ENCODE measurements at regions not wholly inside any gene's neighbourhood (a gene's known extent, or its start where the extent isn't known, plus 50 kb on each side); places are given as distances from the start of the nearest gene placed in this dataset.

DNA sequence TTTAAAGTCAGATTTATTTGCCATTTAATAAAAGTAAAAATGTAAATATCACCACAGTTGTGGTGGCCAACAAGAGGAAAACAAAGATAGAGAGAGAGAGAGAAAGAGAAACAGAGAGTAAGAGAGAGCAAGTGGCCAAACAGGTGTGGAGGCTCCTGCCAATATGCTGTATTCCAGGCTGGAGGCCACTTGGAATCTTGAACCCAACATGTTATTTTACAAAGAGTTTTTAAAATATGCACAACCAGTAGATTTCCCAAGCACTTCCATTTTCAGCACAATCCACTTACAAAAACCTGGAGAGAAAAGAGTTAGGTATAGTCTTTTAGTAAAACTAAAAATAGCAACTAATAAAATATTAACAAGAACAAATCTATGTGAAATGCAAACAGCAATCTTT lies 1323.1 kb upstream of the CITED2 start:
- Histone ChIP-seq H3K36me3 (ENCODE audit: control insufficient read depth in 1 of 2, insufficient read depth in 2 of 2, low read depth in 1 of 2, low read length in 2 of 2) (no peaks in the 10 kb centered on the region), H2BK15ac (ENCODE audit: low read depth, poor library complexity, severe bottlenecking) (no peak overlapping the region), H2BK5ac (ENCODE audit: low read depth, low read length, poor library complexity, severe bottlenecking) (no peak overlapping the region), H3K23ac (ENCODE audit: low read length in 2 of 2) (no peak overlapping the region), H3K18ac (ENCODE audit: low read depth in 1 of 2, low read length in 2 of 2) (no peak overlapping the region), H2BK120ac (ENCODE audit: low read depth, low read length) (no peak overlapping the region), H3K4me1 (ENCODE audit: control insufficient read depth, insufficient read depth, low read depth, low read length) (no peaks in the 10 kb centered on the region), H2AFZ (ENCODE audit: low read depth, low read length) (no peak overlapping the region), H3K27ac (ENCODE audit: low read length, poor library complexity, severe bottlenecking) (no peak overlapping the region), H4K91ac (ENCODE audit: low read length) (no peak overlapping the region), H3K27me3 (ENCODE audit: control insufficient read depth in 1 of 2, insufficient read depth in 1 of 2, low read length in 2 of 2) (no peaks in the 10 kb centered on the region), H3K4me2 (ENCODE audit: low read length, poor library complexity, severe bottlenecking) (no peak overlapping the region), H2BK12ac (ENCODE audit: low read length in 2 of 2) (no peak overlapping the region), H4K8ac (ENCODE audit: low read length) (no peak overlapping the region), H3K4me3 (ENCODE audit: insufficient read depth in 1 of 2, low read depth in 1 of 2, low read length in 2 of 2) (no peak overlapping the region), H2AK5ac (ENCODE audit: low read length, severe bottlenecking) (no peak overlapping the region), H3K14ac (ENCODE audit: low read length in 2 of 2) (no peak overlapping the region), H3K79me1 (replicated peaks; ENCODE audit: low read length, poor library complexity, severe bottlenecking) (no peaks in the 10 kb centered on the region), H3K9ac (ENCODE audit: low read length) (no peak overlapping the region), H3K4ac (ENCODE audit: low read depth in 1 of 2, low read length in 2 of 2) (no peak overlapping the region), H3K9me3 (ENCODE audit: control insufficient read depth, low read length) (peaks cover 14% of the 10 kb centered on the region)
- no peak for DNase-seq

DNA sequence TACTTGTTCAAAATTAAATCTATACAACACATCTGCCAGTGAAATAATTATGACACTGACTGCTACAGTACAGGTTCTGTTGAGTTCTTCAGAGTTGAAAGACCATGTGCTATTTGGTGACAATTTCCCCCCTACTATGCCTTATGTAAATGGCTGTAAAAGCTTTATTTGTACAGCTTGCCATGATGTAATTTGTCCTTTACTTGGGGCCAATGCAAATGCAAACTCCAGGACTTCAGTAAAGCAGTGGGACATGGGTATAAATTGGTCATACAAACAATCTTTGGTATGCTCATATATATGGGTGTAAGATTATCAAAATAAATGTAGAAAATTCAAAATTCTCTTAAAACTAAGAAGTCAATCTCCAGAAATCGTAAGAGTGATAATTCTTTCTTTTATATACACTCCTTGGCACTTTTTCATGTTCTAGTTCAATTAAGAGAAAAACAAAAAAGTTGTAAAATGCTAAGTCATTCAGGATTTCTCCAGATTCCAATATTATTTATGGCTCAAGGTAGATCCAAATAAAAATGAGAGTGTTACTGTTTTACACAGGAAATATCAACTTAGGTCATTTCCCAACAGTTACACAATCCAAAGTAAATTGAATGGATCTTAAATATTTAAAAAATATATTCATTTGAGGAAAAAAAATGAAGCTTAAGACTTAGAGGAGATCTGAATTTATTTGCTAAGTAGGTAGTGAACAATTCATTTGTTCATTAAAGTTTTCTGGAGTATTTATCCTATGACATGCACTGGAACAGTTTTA lies 1310.5 kb upstream of the CITED2 start:
- no peak overlapping the region for H3K4me2 ChIP-seq (ENCODE audit: low read length, poor library complexity, severe bottlenecking)
- H2BK12ac ChIP-seq (ENCODE audit: low read length in 2 of 2): no peak overlapping the region
- H3K9ac ChIP-seq (ENCODE audit: low read length): no peak overlapping the region
- no peak overlapping the region for H3K23ac ChIP-seq (ENCODE audit: low read length in 2 of 2)
- no peaks in the 10 kb centered on the region for H3K79me1 ChIP-seq (replicated peaks; ENCODE audit: low read length, poor library complexity, severe bottlenecking)
- H2AK5ac ChIP-seq (ENCODE audit: low read length, severe bottlenecking): no peak overlapping the region
- H3K27me3 ChIP-seq (ENCODE audit: control insufficient read depth in 1 of 2, insufficient read depth in 1 of 2, low read length in 2 of 2): no peaks in the 10 kb centered on the region
- no CpG with 5 or more reads among the region's 1 CpG for WGBS
- H3K14ac ChIP-seq (ENCODE audit: low read length in 2 of 2): no peak overlapping the region
- no peak overlapping the region for H3K18ac ChIP-seq (ENCODE audit: low read depth in 1 of 2, low read length in 2 of 2)
- H2BK120ac ChIP-seq (ENCODE audit: low read depth, low read length): no peak overlapping the region
- no peak overlapping the region for H3K4me3 ChIP-seq (ENCODE audit: insufficient read depth in 1 of 2, low read depth in 1 of 2, low read length in 2 of 2)
- H3K4me1 ChIP-seq (ENCODE audit: control insufficient read depth, insufficient read depth, low read depth, low read length): no peaks in the 10 kb centered on the region
- H2BK15ac ChIP-seq (ENCODE audit: low read depth, poor library complexity, severe bottlenecking): no peak overlapping the region
- H2AFZ ChIP-seq (ENCODE audit: low read depth, low read length): no peak overlapping the region
- DNase-seq: no peak
- no peak overlapping the region for H4K8ac ChIP-seq (ENCODE audit: low read length)
- no peak overlapping the region for H3K4ac ChIP-seq (ENCODE audit: low read depth in 1 of 2, low read length in 2 of 2)
- H4K91ac ChIP-seq (ENCODE audit: low read length): no peak overlapping the region
- no peak overlapping the region for H3K27ac ChIP-seq (ENCODE audit: low read length, poor library complexity, severe bottlenecking)
- no peak overlapping the region for H2BK5ac ChIP-seq (ENCODE audit: low read depth, low read length, poor library complexity, severe bottlenecking)
- no peaks in the 10 kb centered on the region for H3K36me3 ChIP-seq (ENCODE audit: control insufficient read depth in 1 of 2, insufficient read depth in 2 of 2, low read depth in 1 of 2, low read length in 2 of 2)
- no peaks in the 10 kb centered on the region for H3K9me3 ChIP-seq (ENCODE audit: control insufficient read depth, low read length)

DNA sequence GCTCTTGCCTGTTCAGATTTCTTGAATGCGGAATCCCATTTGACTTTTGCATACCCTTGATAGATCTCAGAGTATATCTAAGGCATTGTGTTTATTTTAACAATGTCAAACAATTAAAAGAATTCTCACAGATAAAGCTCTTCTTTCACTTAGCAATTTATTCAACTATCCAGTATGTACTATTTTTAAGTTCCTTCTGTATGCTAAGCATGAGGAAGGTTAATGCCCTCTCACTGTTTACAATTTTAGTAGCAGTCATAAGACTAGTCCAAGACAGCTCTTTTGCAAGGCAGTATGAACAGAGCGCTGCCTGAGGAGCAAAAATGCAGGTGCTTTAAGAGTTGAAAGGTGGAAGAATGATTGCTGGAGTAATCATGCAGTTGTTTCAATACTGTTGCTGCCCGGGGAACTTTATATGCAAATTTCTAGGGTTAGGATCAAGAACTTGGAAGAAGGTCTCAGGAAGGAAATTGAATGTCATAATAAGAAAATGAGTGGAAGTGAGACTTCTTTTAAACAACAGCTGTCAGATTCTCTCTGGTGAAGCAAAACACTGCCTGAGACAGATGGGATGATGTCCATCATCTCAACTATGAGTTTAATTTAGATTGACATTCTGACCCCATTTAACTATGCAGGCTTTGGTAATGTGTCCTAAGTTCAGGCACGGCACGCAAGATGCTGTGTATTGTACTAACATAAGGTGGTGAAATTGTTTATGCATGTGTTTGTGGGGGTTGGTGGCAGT lies 1303.5 kb upstream of the CITED2 start:
- no peak overlapping the region for H3K23ac ChIP-seq (ENCODE audit: low read length in 2 of 2)
- H4K91ac ChIP-seq (ENCODE audit: low read length): no peak overlapping the region
- no peak overlapping the region for H3K27ac ChIP-seq (ENCODE audit: low read length, poor library complexity, severe bottlenecking)
- WGBS: 92% methylated on average over 4 of the region's 5 CpGs
- H3K14ac ChIP-seq (ENCODE audit: low read length in 2 of 2): no peak overlapping the region
- no peak overlapping the region for H2BK15ac ChIP-seq (ENCODE audit: low read depth, poor library complexity, severe bottlenecking)
- H3K9ac ChIP-seq (ENCODE audit: low read length): no peak overlapping the region
- H2AFZ ChIP-seq (ENCODE audit: low read depth, low read length): no peak overlapping the region
- no peak overlapping the region for H2BK12ac ChIP-seq (ENCODE audit: low read length in 2 of 2)
- no peaks in the 10 kb centered on the region for H3K36me3 ChIP-seq (ENCODE audit: control insufficient read depth in 1 of 2, insufficient read depth in 2 of 2, low read depth in 1 of 2, low read length in 2 of 2)
- no peaks in the 10 kb centered on the region for H3K79me1 ChIP-seq (replicated peaks; ENCODE audit: low read length, poor library complexity, severe bottlenecking)
- H3K4me1 ChIP-seq (ENCODE audit: control insufficient read depth, insufficient read depth, low read depth, low read length): no peaks in the 10 kb centered on the region
- no peak overlapping the region for H2BK5ac ChIP-seq (ENCODE audit: low read depth, low read length, poor library complexity, severe bottlenecking)
- peak; percentile 25 for DNase-seq
- H3K18ac ChIP-seq (ENCODE audit: low read depth in 1 of 2, low read length in 2 of 2): peak overlapping the region; percentile 28 to 53
- no peak overlapping the region for H2BK120ac ChIP-seq (ENCODE audit: low read depth, low read length)
- no peaks in the 10 kb centered on the region for H3K9me3 ChIP-seq (ENCODE audit: control insufficient read depth, low read length)
- no peak overlapping the region for H4K8ac ChIP-seq (ENCODE audit: low read length)
- H3K27me3 ChIP-seq (ENCODE audit: control insufficient read depth in 1 of 2, insufficient read depth in 1 of 2, low read length in 2 of 2): no peaks in the 10 kb centered on the region
- no peak overlapping the region for H3K4me3 ChIP-seq (ENCODE audit: insufficient read depth in 1 of 2, low read depth in 1 of 2, low read length in 2 of 2)
- no peak overlapping the region for H2AK5ac ChIP-seq (ENCODE audit: low read length, severe bottlenecking)
- no peak overlapping the region for H3K4me2 ChIP-seq (ENCODE audit: low read length, poor library complexity, severe bottlenecking)
- H3K4ac ChIP-seq (ENCODE audit: low read depth in 1 of 2, low read length in 2 of 2): no peak overlapping the region

DNA sequence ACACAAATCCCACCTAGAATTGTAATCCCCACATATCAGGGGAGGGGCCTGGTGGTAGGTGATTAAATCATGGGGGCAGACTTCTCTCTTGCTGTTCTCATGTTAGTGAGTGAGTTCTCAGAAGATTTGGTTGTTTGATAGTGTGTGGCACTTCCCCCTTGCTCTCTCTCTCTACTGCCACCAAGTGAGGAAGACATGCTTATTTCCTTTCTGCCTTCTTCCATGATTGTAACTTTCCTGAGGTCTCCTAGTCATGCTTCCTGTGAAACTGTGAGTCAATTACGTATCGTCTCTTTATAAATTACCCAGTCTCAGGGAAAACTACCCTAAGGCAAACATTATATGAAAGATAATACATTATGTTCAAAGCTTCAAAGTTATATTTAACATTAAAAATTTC lies 1297.5 kb upstream of the CITED2 start:
- H4K91ac ChIP-seq (ENCODE audit: low read length): no peak overlapping the region
- H2BK5ac ChIP-seq (ENCODE audit: low read depth, low read length, poor library complexity, severe bottlenecking): no peak overlapping the region
- no peak overlapping the region for H3K14ac ChIP-seq (ENCODE audit: low read length in 2 of 2)
- no peaks in the 10 kb centered on the region for H3K79me1 ChIP-seq (replicated peaks; ENCODE audit: low read length, poor library complexity, severe bottlenecking)
- H3K27ac ChIP-seq (ENCODE audit: low read length, poor library complexity, severe bottlenecking): no peak overlapping the region
- H2BK120ac ChIP-seq (ENCODE audit: low read depth, low read length): no peak overlapping the region
- H3K36me3 ChIP-seq (ENCODE audit: control insufficient read depth in 1 of 2, insufficient read depth in 2 of 2, low read depth in 1 of 2, low read length in 2 of 2): no peaks in the 10 kb centered on the region
- WGBS: no CpG with 5 or more reads among the region's 2 CpGs
- H3K4ac ChIP-seq (ENCODE audit: low read depth in 1 of 2, low read length in 2 of 2): no peak overlapping the region
- H2BK15ac ChIP-seq (ENCODE audit: low read depth, poor library complexity, severe bottlenecking): no peak overlapping the region
- no peak overlapping the region for H2AFZ ChIP-seq (ENCODE audit: low read depth, low read length)
- no peaks in the 10 kb centered on the region for H3K27me3 ChIP-seq (ENCODE audit: control insufficient read depth in 1 of 2, insufficient read depth in 1 of 2, low read length in 2 of 2)
- no peak overlapping the region for H3K9ac ChIP-seq (ENCODE audit: low read length)
- H3K23ac ChIP-seq (ENCODE audit: low read length in 2 of 2): no peak overlapping the region
- DNase-seq: no peak
- H2AK5ac ChIP-seq (ENCODE audit: low read length, severe bottlenecking): no peak overlapping the region
- H2BK12ac ChIP-seq (ENCODE audit: low read length in 2 of 2): no peak overlapping the region
- no peak overlapping the region for H3K4me2 ChIP-seq (ENCODE audit: low read length, poor library complexity, severe bottlenecking)
- no peak overlapping the region for H3K4me3 ChIP-seq (ENCODE audit: insufficient read depth in 1 of 2, low read depth in 1 of 2, low read length in 2 of 2)
- H3K4me1 ChIP-seq (ENCODE audit: control insufficient read depth, insufficient read depth, low read depth, low read length): no peaks in the 10 kb centered on the region
- H3K9me3 ChIP-seq (ENCODE audit: control insufficient read depth, low read length): no peaks in the 10 kb centered on the region
- H3K18ac ChIP-seq (ENCODE audit: low read depth in 1 of 2, low read length in 2 of 2): no peak overlapping the region
- no peak overlapping the region for H4K8ac ChIP-seq (ENCODE audit: low read length)
